GM12878 (cell line): ENCODE measurements at regions not wholly inside any gene's neighbourhood (a gene's known extent, or its start where the extent isn't known, plus 50 kb on each side); places are given as distances from the start of the nearest gene placed in this dataset.

Experiments
- ATAC-seq: fragments of 200-7000 bp; cut with Tn5 transposase; 3 replicates; pipeline ENCODE4 v1.9.1; 2020; ENCODE audit warnings: mild to moderate bottlenecking, moderate library complexity
- BruUV-seq: library from RNA; stranded (reverse); fragments of 400-500 nt; replicated peaks from 2 replicates; lab custom pipeline; 2021; lab: Mats Ljungman, UMichigan
- CTCF ChIA-PET: fragments of 300-600 bp; sonication (Branson Sonifier 250); formaldehyde crosslinking; extraction: SDS; loops from one replicate; lab custom pipeline; 2021; ENCODE audit warnings: inconsistent platforms; lab: Yijun Ruan, JAX
- POLR2A ChIA-PET: fragments of 350-600 bp; formaldehyde crosslinking; extraction: SDS; loops from one replicate; lab custom pipeline; 2021; ENCODE audit warnings: inconsistent platforms; lab: Charles Lee
- RAD21 ChIA-PET: fragments of 300-600 bp; sonication (Branson Sonifier 250); formaldehyde crosslinking; loops from one replicate; lab custom pipeline; 2023; ENCODE audit warnings: antibody characterized with exemption; ENCODE audit not compliant: unreplicated experiment; lab: Charles Lee
- SMC1A ChIA-PET: fragments of 300-600 bp; sonication (Branson Sonifier 250); formaldehyde crosslinking; loops from one replicate; lab custom pipeline; 2023; ENCODE audit not compliant: unreplicated experiment, uncharacterized antibody; lab: Charles Lee
- DNase-seq: peaks from one replicate; pipeline ENCODE4 v3.0.0-alpha.2; 2011; ENCODE audit warnings: low read depth, low spot score
- FAIRE-seq: peaks from 3 replicates; lab custom pipeline; 2011; peaks lifted over from hg19 to GRCh38; lab: Jason Lieb, UNC
- H2AFZ ChIP-seq: 2 replicates; pipeline ENCODE4 v1.6.0; 2011; ENCODE audit warnings: low read depth, low read length, control low read depth; ENCODE audit not compliant: control insufficient read depth
- H3K27ac ChIP-seq: 2 replicates; pipeline ENCODE4 v1.5.1; 2011; ENCODE audit warnings: control low read depth; ENCODE audit not compliant: control insufficient read depth, insufficient read depth
- H3K27me3 ChIP-seq, 2 experiments: replicated peaks in 1 of 2; 2 replicates each; pipeline versions ENCODE4 v1.6.0 to v1.6.1; 2011; ENCODE audit warnings: low read length in 1 of 2; ENCODE audit not compliant: control insufficient read depth in 2 of 2, insufficient read depth in 2 of 2
- H3K36me3 ChIP-seq, 2 experiments: 2 replicates each; pipeline ENCODE4 v1.5.1; 2011; ENCODE audit warnings: low read length in 1 of 2; ENCODE audit not compliant: control insufficient read depth in 2 of 2, insufficient read depth in 2 of 2
- H3K4me1 ChIP-seq: 2 replicates; pipeline ENCODE4 v1.6.1; 2011; ENCODE audit warnings: mild to moderate bottlenecking, low read length, moderate library complexity, mixed read lengths; ENCODE audit not compliant: control insufficient read depth, insufficient read depth
- H3K4me2 ChIP-seq: 2 replicates; pipeline ENCODE4 v1.6.0; 2011; ENCODE audit warnings: control low read depth; ENCODE audit not compliant: control insufficient read depth, insufficient read depth
- H3K4me3 ChIP-seq: fragments of 200-600 bp; sonication (generic); 2 replicates; pipeline ENCODE4 v1.5.1; 2016
- H3K79me2 ChIP-seq: 2 replicates; pipeline ENCODE4 v1.6.0; 2011; ENCODE audit warnings: low read length; ENCODE audit not compliant: control insufficient read depth, insufficient read depth
- H3K9ac ChIP-seq: 2 replicates; pipeline ENCODE4 v1.8.0; 2011; ENCODE audit warnings: low read length, control low read depth, mixed read lengths; ENCODE audit not compliant: control insufficient read depth, insufficient read depth
- H3K9me3 ChIP-seq: replicated peaks from 3 replicates; pipeline ENCODE4 v1.5.1; 2011; ENCODE audit warnings: mild to moderate bottlenecking, low read length; ENCODE audit not compliant: control insufficient read depth, insufficient read depth
- H4K20me1 ChIP-seq: 2 replicates; pipeline ENCODE4 v1.6.0; 2011; ENCODE audit not compliant: control insufficient read depth, insufficient read depth
- ASH2L ChIP-seq: fragments of 300-600, 200-600 bp; sonication (generic); IDR thresholded peaks from 2 replicates; pipeline ENCODE4 v1.6.1; 2017; ENCODE audit warnings: low read depth, mild to moderate bottlenecking, borderline replicate concordance
- ATF7 ChIP-seq: fragments of 450-650 bp; IDR thresholded peaks from 2 replicates; pipeline ENCODE4 v1.6.1; 2016; ENCODE audit warnings: low read depth, mild to moderate bottlenecking
- EED ChIP-seq: sonication (generic); IDR thresholded peaks from 2 replicates; pipeline ENCODE4 v1.6.1; 2016; ENCODE audit warnings: antibody characterized with exemption, low read depth
- RAD51 ChIP-seq: fragments of 450-650 bp; IDR thresholded peaks from 2 replicates; pipeline ENCODE4 v1.6.1; 2016; ENCODE audit warnings: moderate library complexity, mild to moderate bottlenecking, inconsistent platforms
- SREBF2 ChIP-seq: IDR thresholded peaks from 2 replicates; pipeline ENCODE4 v1.6.1; 2012; ENCODE audit warnings: mild to moderate bottlenecking, low read length
- STAT3 ChIP-seq: IDR thresholded peaks from 2 replicates; pipeline ENCODE4 v1.6.1; 2011; ENCODE audit warnings: low read depth, low read length, improper control_type of control experiment
- SUZ12 ChIP-seq: fragments of 200-600 bp; sonication (generic); IDR thresholded peaks from one replicate; pipeline ENCODE4 v1.6.1; 2018; ENCODE audit warnings: antibody characterized with exemption, mild to moderate bottlenecking; ENCODE audit not compliant: unreplicated experiment
- TCF12 ChIP-seq: IDR thresholded peaks from 2 replicates; pipeline ENCODE4 v1.6.1; 2011; ENCODE audit warnings: low read depth, mild to moderate bottlenecking, low read length
- YY1 ChIP-seq: IDR thresholded peaks from 2 replicates; pipeline ENCODE4 v1.6.1; 2011; ENCODE audit warnings: low read depth, mild to moderate bottlenecking, low read length
- ZZZ3 ChIP-seq: IDR thresholded peaks from 2 replicates; pipeline ENCODE4 v1.6.1; 2011; ENCODE audit warnings: low read depth; ENCODE audit not compliant: control insufficient read depth, insufficient read length
- WGBS: methylation state at CpG from one replicate; pipeline ENCODE4 v1.1.6; 2016; ENCODE audit warnings: low lambda C conversion rate; ENCODE audit not compliant: insufficient replicate concordance, insufficient coverage; ENCODE audit errors: missing lambda C conversion rate; 5-methylcytosine and 5-hydroxymethylcytosine counted together
- in situ Hi-C: fragments of 300-500 bp; cut with MboI; formaldehyde crosslinking; loops from 9 replicates; pipeline ENCODE4 v1.14.3; 2018; ENCODE audit warnings: mixed read lengths
- intact Hi-C: fragments of 100-400 bp; cut with micrococcal nuclease; formaldehyde crosslinking; loops from one replicate; pipeline ENCODE4 v1.14.2; 2022; ENCODE audit not compliant: unreplicated experiment
- TF ChIP-seq, protein P1 (sequence below): IDR thresholded peaks from 2 replicates; pipeline ENCODE4 v1.6.1; 2012; ENCODE audit warnings: low read depth, low read length, improper control_type of control experiment

GRCh38 chr14:23814527-23815256 lies 138.9 kb upstream of the DHRS4 start:
- DNase-seq, result no peak
- no peak for FAIRE-seq
- CTCF ChIA-PET, result no interaction called here
- 30% methylated on average over 6 of the region's 6 CpGs for WGBS
- TF ChIP-seq ATF7 (no peak), EED (no peak), ASH2L (no peak), TCF12 (no peak), SUZ12 (no peak), YY1 (no peak), RAD51 (no peak), SREBF2 (no peak), ZZZ3 (no peak), STAT3 (no peak)
- TF ChIP-seq, protein P1, sequence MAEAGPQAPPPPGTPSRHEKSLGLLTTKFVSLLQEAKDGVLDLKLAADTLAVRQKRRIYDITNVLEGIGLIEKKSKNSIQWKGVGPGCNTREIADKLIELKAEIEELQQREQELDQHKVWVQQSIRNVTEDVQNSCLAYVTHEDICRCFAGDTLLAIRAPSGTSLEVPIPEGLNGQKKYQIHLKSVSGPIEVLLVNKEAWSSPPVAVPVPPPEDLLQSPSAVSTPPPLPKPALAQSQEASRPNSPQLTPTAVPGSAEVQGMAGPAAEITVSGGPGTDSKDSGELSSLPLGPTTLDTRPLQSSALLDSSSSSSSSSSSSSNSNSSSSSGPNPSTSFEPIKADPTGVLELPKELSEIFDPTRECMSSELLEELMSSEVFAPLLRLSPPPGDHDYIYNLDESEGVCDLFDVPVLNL, result no peak
- TF ChIP-seq, all 136 proteins: peak for 0
- SMC1A ChIA-PET, result no interaction called here
- no peaks in the 10 kb centered on the region for H3K4me1 ChIP-seq
- no TSS peak for BruUV-seq
- H3K9me3 ChIP-seq, result no peaks in the 10 kb centered on the region
- no peak overlapping the region for H2AFZ ChIP-seq
- H4K20me1 ChIP-seq, result no peaks in the 10 kb centered on the region
- no peak overlapping the region for H3K27ac ChIP-seq
- intact Hi-C loops (no loop called here), in situ Hi-C loops (loop anchor here (5.0 kb wide), 1 partner anchor 53 kb away; no protein-coding TSS in a partner anchor)
- no peak overlapping the region for H3K4me2 ChIP-seq
- POLR2A ChIA-PET, result no interaction called here
- ATAC-seq, result no peak
- no peaks in the 10 kb centered on the region for H3K79me2 ChIP-seq
- H3K9ac ChIP-seq, result no peak overlapping the region
- H3K4me3 ChIP-seq, result no peak overlapping the region
- RAD21 ChIA-PET, result no interaction called here
- no peaks in the 10 kb centered on the region for H3K36me3 ChIP-seq
- H3K27me3 ChIP-seq, result no peaks in the 10 kb centered on the region
